CD14-positive monocyte (primary cell): ENCODE measurements at regions not wholly inside any gene's neighbourhood (a gene's known extent, or its start where the extent isn't known, plus 50 kb on each side); places are given as distances from the start of the nearest gene placed in this dataset.

ENCODE experiments used
- DNase-seq, 3 donors: peaks; one replicate each; pipeline ENCODE4 v3.0.0-alpha.2; 2011 to 2022
- H2AFZ ChIP-seq: 2 replicates; pipeline ENCODE4 v1.6.0; 2012; ENCODE audit warnings: mild to moderate bottlenecking, low read depth, low read length, inconsistent platforms; ENCODE audit not compliant: insufficient read depth, poor library complexity, severe bottlenecking
- H3K27ac ChIP-seq, 2 donors: 1 replicate in 1 of 2; 2 replicates in 1 of 2; pipeline ENCODE4 v1.5.1; 2012 to 2013; ENCODE audit warnings: low read length in 2 of 2, control low read depth in 1 of 2, inconsistent platforms in 1 of 2, low read depth in 1 of 2, mild to moderate bottlenecking in 1 of 2
- H3K27me3 ChIP-seq, 2 donors: one replicate each; pipeline versions ENCODE4 v1.6.0 to v1.6.1; 2011 to 2013; ENCODE audit warnings: low read length in 2 of 2; ENCODE audit not compliant: control insufficient read depth in 2 of 2, insufficient read depth in 2 of 2
- H3K36me3 ChIP-seq, 2 donors: replicated peaks in 1 of 2; 1 replicate in 1 of 2; 2 replicates in 1 of 2; pipeline versions ENCODE4 v1.5.1 to v1.6.1; 2012 to 2013; ENCODE audit warnings: low read length in 2 of 2, control low read depth in 1 of 2, inconsistent platforms in 1 of 2, mild to moderate bottlenecking in 1 of 2; ENCODE audit not compliant: insufficient read depth in 2 of 2, control insufficient read depth in 1 of 2
- H3K4me1 ChIP-seq, 2 donors: 1 replicate in 1 of 2; 2 replicates in 1 of 2; pipeline versions ENCODE4 v1.5.1 to v1.6.1; 2012 to 2013; ENCODE audit warnings: low read length in 2 of 2, control low read depth in 1 of 2, inconsistent platforms in 1 of 2, mild to moderate bottlenecking in 1 of 2, moderate library complexity in 1 of 2; ENCODE audit not compliant: insufficient read depth in 2 of 2, control insufficient read depth in 1 of 2
- H3K4me2 ChIP-seq: replicated peaks from 2 replicates; pipeline ENCODE3; 2012; ENCODE audit warnings: low read length, moderate library complexity, mild to moderate bottlenecking; ENCODE audit not compliant: poor library complexity, severe bottlenecking; ENCODE audit errors: extremely low read depth
- H3K4me3 ChIP-seq, 3 experiments: fragments of 200-600 bp in 1 of 3; sonication (generic) in 1 of 3; replicated peaks in 1 of 3; 1 replicate in 2 of 3; 2 replicates in 1 of 3; pipeline ENCODE4 v1.5.1; 2011 to 2013; ENCODE audit warnings: low read length in 3 of 3, mild to moderate bottlenecking in 3 of 3, control low read depth in 2 of 3, low read depth in 2 of 3, inconsistent platforms in 1 of 3, moderate library complexity in 1 of 3
- H3K79me2 ChIP-seq: 2 replicates; pipeline ENCODE4 v1.6.0; 2012; ENCODE audit warnings: mild to moderate bottlenecking, control low read depth, inconsistent platforms, low read length, moderate library complexity; ENCODE audit not compliant: insufficient read depth
- H3K9ac ChIP-seq: 2 replicates; pipeline ENCODE4 v1.6.0; 2017; ENCODE audit warnings: low read length, mild to moderate bottlenecking; ENCODE audit not compliant: insufficient read depth, poor library complexity, severe bottlenecking
- H3K9me3 ChIP-seq, 2 donors: replicated peaks in 1 of 2; 1 replicate in 1 of 2; 2 replicates in 1 of 2; pipeline versions ENCODE4 v1.5.1 to v1.6.1; 2012 to 2013; ENCODE audit warnings: low read length in 2 of 2, control low read depth in 1 of 2; ENCODE audit not compliant: control insufficient read depth in 1 of 2, insufficient read depth in 1 of 2
- H4K20me1 ChIP-seq: 2 replicates; pipeline ENCODE4 v1.6.0; 2012; ENCODE audit warnings: mild to moderate bottlenecking, low read length, control low read depth, moderate library complexity; ENCODE audit not compliant: insufficient read depth
- H3K27ac Mint-ChIP-seq, 7 donors: one replicate each; pipeline ENCODE4 v1.8.0; 2020; ENCODE audit warnings: mild to moderate bottlenecking in 7 of 7, mixed read lengths in 7 of 7, moderate library complexity in 6 of 7, inconsistent platforms in 2 of 7
- H3K27me3 Mint-ChIP-seq, 3 donors: one replicate each; pipeline ENCODE4 v1.8.0; 2021 to 2022; ENCODE audit warnings: low read depth in 3 of 3, mild to moderate bottlenecking in 3 of 3, mixed read lengths in 3 of 3, moderate library complexity in 3 of 3, inconsistent platforms in 1 of 3
- H3K36me3 Mint-ChIP-seq, 2 donors: one replicate each; pipeline ENCODE4 v1.8.0; 2020; ENCODE audit warnings: mixed read lengths in 2 of 2, inconsistent platforms in 1 of 2, mild to moderate bottlenecking in 1 of 2
- H3K4me1 Mint-ChIP-seq: one replicate; pipeline ENCODE4 v1.8.0; 2020; ENCODE audit warnings: mild to moderate bottlenecking, mixed read lengths
- H3K4me3 Mint-ChIP-seq, 2 donors: one replicate each; pipeline ENCODE4 v1.8.0; 2020; ENCODE audit warnings: mild to moderate bottlenecking in 2 of 2, mixed read lengths in 2 of 2, moderate library complexity in 1 of 2
- H3K9me3 Mint-ChIP-seq, 7 donors: one replicate each; pipeline ENCODE4 v1.8.0; 2020 to 2022; ENCODE audit warnings: mixed read lengths in 7 of 7, mild to moderate bottlenecking in 6 of 7, moderate library complexity in 6 of 7, inconsistent platforms in 2 of 7
- WGBS: methylation state at CpG from one replicate; pipeline ENCODE4 v1.1.5; 2013; ENCODE audit warnings: missing lambda C conversion rate; ENCODE audit not compliant: insufficient coverage; 5-methylcytosine and 5-hydroxymethylcytosine counted together
- intact Hi-C, 2 donors: fragments of 100-400 bp; cut with micrococcal nuclease; formaldehyde crosslinking; loops; one replicate each; pipeline versions ENCODE4 v1.15.0 to v1.15.1; 2023
- TF ChIP-seq, protein P1 (sequence below): fragments of 200-600 bp; IDR thresholded peaks from one replicate; pipeline ENCODE4 v1.8.0; 2022; ENCODE audit warnings: antibody characterized with exemption, mild to moderate bottlenecking

DNA sequence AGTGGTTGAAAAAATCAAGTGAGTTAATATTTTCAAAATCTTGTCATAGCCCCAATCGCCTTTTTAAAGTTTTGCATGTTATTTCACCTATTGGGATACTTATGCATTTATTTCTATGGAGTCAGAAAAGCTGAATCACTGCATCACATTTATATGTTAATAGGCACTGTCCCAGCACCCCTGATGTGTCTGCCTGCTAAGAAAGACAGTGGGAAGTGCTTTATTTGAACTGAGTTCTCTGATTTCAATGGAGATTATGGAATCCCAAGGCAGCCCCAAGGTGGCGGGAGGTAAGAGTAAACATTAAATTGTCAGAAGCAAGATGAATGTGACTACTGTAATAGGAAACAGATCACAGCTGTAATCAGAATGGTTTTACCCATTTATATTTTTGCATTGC is 2225.7 kb downstream of the NCAM2 start:
- no peaks in the 10 kb centered on the region for H4K20me1 ChIP-seq
- no peak for DNase-seq
- no peaks in the 10 kb centered on the region for H3K36me3 ChIP-seq
- Mint-ChIP-seq H3K27me3 (no peaks in the 10 kb centered on the region), H3K4me1 (no peaks in the 10 kb centered on the region), H3K36me3 (no peaks in the 10 kb centered on the region), H3K27ac (no peak overlapping the region), H3K9me3 (peaks cover 0 to 4% (median 0%) of the 10 kb centered on the region in 7 donors), H3K4me3 (no peak overlapping the region)
- no peaks in the 10 kb centered on the region for H3K79me2 ChIP-seq
- no peaks in the 10 kb centered on the region for H3K9me3 ChIP-seq
- intact Hi-C loops, result no loop called here
- no peak overlapping the region for H3K27ac ChIP-seq
- no peak overlapping the region for H2AFZ ChIP-seq
- no peak overlapping the region for H3K4me3 ChIP-seq
- H3K4me2 ChIP-seq, result no peak overlapping the region
- H3K27me3 ChIP-seq, result no peaks in the 10 kb centered on the region
- TF ChIP-seq, protein P1, sequence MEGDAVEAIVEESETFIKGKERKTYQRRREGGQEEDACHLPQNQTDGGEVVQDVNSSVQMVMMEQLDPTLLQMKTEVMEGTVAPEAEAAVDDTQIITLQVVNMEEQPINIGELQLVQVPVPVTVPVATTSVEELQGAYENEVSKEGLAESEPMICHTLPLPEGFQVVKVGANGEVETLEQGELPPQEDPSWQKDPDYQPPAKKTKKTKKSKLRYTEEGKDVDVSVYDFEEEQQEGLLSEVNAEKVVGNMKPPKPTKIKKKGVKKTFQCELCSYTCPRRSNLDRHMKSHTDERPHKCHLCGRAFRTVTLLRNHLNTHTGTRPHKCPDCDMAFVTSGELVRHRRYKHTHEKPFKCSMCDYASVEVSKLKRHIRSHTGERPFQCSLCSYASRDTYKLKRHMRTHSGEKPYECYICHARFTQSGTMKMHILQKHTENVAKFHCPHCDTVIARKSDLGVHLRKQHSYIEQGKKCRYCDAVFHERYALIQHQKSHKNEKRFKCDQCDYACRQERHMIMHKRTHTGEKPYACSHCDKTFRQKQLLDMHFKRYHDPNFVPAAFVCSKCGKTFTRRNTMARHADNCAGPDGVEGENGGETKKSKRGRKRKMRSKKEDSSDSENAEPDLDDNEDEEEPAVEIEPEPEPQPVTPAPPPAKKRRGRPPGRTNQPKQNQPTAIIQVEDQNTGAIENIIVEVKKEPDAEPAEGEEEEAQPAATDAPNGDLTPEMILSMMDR, result no peak
- WGBS, result no CpG with 5 or more reads among the region's 2 CpGs
- no peak overlapping the region for H3K9ac ChIP-seq
- no peaks in the 10 kb centered on the region for H3K4me1 ChIP-seq

GRCh38 chr21:23218667-23219066 is 2220.5 kb downstream of the NCAM2 start:
- TF ChIP-seq, protein P1, result no peak
- Histone ChIP-seq H2AFZ (no peak overlapping the region), H3K27me3 (no peaks in the 10 kb centered on the region), H3K4me1 (no peaks in the 10 kb centered on the region), H3K36me3 (no peaks in the 10 kb centered on the region), H3K79me2 (no peaks in the 10 kb centered on the region), H3K4me2 (no peak overlapping the region), H3K9me3 (peaks cover 0 to 6% of the 10 kb centered on the region in 2 donors), H3K4me3 (no peak overlapping the region), H3K9ac (no peak overlapping the region), H4K20me1 (no peaks in the 10 kb centered on the region), H3K27ac (no peak overlapping the region)
- H3K27ac Mint-ChIP-seq, result no peak overlapping the region
- no peak for DNase-seq
- H3K4me3 Mint-ChIP-seq, result no peak overlapping the region
- H3K36me3 Mint-ChIP-seq, result no peaks in the 10 kb centered on the region
- H3K27me3 Mint-ChIP-seq, result no peaks in the 10 kb centered on the region
- peaks cover 0 to 4% (median 0%) of the 10 kb centered on the region in 7 donors for H3K9me3 Mint-ChIP-seq
- intact Hi-C loops, result no loop called here
- H3K4me1 Mint-ChIP-seq, result no peaks in the 10 kb centered on the region
- no CpG with 5 or more reads among the region's 1 CpG for WGBS
